ENCODE measurements at regions not wholly inside any gene's neighbourhood (a gene's known extent, or its start where the extent isn't known, plus 50 kb on each side); places are given as distances from the start of the nearest gene placed in this dataset.

DNA sequence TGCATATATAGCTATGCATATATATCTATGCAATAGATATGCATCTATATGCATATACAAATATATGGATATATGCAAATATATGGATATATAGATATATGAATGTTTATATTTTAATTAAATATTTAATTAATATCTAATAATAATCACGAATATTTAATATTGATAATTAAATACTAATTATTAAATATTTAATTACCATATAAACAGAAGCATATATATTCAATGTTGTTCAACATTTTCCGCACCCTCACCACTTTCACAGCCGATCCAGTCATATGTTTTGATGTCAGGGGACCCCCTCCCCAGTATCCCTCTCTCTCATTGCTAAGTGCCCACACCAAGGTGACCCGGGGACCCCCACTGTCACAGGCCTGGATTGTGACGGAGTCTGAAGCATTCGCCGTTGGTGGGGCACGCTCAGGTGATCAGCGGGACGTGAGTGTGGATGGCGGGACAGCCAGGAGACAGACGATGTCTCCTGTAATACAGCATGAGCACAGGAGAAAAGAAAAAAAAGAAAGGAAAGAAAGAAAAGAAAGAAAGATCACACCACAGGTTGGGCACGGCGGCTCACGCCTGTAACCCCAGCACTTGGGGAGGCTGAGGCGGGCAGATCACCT is 199.7 kb downstream of the CRLF2 start:
- BruUV-seq (replicated peaks), result no TSS peak
- no peaks in the 10 kb centered on the region for H3K4me1 ChIP-seq (ENCODE audit: insufficient read depth, low read length, poor library complexity, severe bottlenecking)
- TF ChIP-seq, protein P1, sequence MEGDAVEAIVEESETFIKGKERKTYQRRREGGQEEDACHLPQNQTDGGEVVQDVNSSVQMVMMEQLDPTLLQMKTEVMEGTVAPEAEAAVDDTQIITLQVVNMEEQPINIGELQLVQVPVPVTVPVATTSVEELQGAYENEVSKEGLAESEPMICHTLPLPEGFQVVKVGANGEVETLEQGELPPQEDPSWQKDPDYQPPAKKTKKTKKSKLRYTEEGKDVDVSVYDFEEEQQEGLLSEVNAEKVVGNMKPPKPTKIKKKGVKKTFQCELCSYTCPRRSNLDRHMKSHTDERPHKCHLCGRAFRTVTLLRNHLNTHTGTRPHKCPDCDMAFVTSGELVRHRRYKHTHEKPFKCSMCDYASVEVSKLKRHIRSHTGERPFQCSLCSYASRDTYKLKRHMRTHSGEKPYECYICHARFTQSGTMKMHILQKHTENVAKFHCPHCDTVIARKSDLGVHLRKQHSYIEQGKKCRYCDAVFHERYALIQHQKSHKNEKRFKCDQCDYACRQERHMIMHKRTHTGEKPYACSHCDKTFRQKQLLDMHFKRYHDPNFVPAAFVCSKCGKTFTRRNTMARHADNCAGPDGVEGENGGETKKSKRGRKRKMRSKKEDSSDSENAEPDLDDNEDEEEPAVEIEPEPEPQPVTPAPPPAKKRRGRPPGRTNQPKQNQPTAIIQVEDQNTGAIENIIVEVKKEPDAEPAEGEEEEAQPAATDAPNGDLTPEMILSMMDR (conservative IDR thresholded peaks at IDR 0.05; ENCODE audit: low read depth, low read length), result no peak
- no peak for TF ChIP-seq EZH2 (IDR thresholded peaks at IDR 0.05; ENCODE audit: borderline replicate concordance, low read depth, low read length, poor library complexity, severe bottlenecking)

DNA sequence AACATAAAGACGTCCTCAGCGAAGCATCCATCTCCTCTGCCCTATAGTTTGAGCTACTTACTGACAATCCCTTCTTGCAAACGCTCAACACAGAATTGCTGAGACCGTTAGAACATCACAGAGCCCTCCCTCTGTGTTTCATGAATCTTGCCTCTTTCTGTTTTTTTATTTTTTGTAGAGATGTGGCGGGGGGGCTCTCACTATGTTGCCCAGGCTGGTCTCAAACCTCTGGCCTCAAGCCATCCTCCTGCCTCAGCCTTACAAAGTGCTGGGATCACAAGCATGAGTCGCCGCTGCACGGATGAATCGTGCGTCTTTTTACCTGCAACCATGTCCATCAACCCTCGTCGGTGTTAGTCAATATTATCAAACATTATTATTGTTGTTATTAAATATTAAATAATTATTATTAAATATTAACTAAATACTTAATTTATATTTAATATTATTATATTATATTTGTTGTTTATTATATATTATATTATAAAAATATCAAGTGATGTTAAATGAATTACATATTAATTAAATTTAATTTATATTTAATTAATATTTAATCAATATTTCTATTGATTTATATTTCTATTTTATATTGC is 200.7 kb downstream of the CRLF2 start:
- BruUV-seq (replicated peaks), result no TSS peak
- H3K4me1 ChIP-seq (ENCODE audit: insufficient read depth, low read length, poor library complexity, severe bottlenecking), result no peaks in the 10 kb centered on the region
- no peak overlapping the region for H3K27ac ChIP-seq (ENCODE audit: low read depth, low read length, poor library complexity, severe bottlenecking)
- ChIA-PET POLR2A (ENCODE audit: low non-redundant PET) (no interaction called here), CTCF (no interaction called here)
- H3K36me3 ChIP-seq (ENCODE audit: insufficient read depth, low read length, poor library complexity, severe bottlenecking), result no peaks in the 10 kb centered on the region
- no peak overlapping the region for H3K4me3 ChIP-seq (ENCODE audit: low read depth, low read length, poor library complexity, severe bottlenecking)
- intact Hi-C loops (cut with micrococcal nuclease; ENCODE audit: unreplicated experiment), result no loop called here
- H3K27me3 ChIP-seq (replicated peaks; ENCODE audit: insufficient read depth, low read depth, low read length, poor library complexity), result no peaks in the 10 kb centered on the region
- H3K9me3 ChIP-seq (ENCODE audit: low read depth, low read length, poor library complexity, severe bottlenecking), result no peaks in the 10 kb centered on the region
- TF ChIP-seq EZH2 (IDR thresholded peaks at IDR 0.05; ENCODE audit: borderline replicate concordance, low read depth, low read length, poor library complexity, severe bottlenecking), result no peak
- TF ChIP-seq, protein P1 (conservative IDR thresholded peaks at IDR 0.05; ENCODE audit: low read depth, low read length), result no peak
- DNase-seq (ENCODE audit: low spot score), result peak; percentile 4

More for the DNA sequence above, 199.7 kb downstream of the CRLF2 start:
- no peak for DNase-seq (ENCODE audit: low spot score)
- intact Hi-C loops (cut with micrococcal nuclease; ENCODE audit: unreplicated experiment), result no loop called here
- Histone ChIP-seq H3K27ac (ENCODE audit: low read depth, low read length, poor library complexity, severe bottlenecking) (no peak overlapping the region), H3K4me3 (ENCODE audit: low read depth, low read length, poor library complexity, severe bottlenecking) (no peak overlapping the region), H3K27me3 (replicated peaks; ENCODE audit: insufficient read depth, low read depth, low read length, poor library complexity) (no peaks in the 10 kb centered on the region), H3K9me3 (ENCODE audit: low read depth, low read length, poor library complexity, severe bottlenecking) (no peaks in the 10 kb centered on the region), H3K36me3 (ENCODE audit: insufficient read depth, low read length, poor library complexity, severe bottlenecking) (no peaks in the 10 kb centered on the region)
- CTCF ChIA-PET, result no interaction called here
- POLR2A ChIA-PET (ENCODE audit: low non-redundant PET), result no interaction called here

DNA sequence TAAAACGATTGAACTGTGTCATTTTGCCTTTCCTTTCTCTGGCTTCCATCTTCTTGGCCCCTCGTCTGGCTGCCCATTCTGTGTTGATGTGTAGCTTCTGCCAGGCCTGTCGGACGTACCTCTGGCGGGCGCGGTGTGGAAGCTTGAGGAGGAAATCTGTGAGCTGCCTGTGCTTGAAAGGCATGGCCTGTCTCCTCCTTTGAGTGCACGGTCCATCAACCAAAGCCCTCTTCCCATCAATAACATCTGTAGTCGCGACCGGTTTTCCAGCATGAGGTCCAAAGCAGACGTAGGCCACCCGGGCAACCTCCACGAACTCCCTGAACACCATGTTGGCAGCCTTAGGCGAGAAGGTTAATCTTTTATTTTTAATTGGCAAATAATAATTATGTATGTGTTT is 202.7 kb downstream of the CRLF2 start:
- POLR2A ChIA-PET (ENCODE audit: low non-redundant PET), result no interaction called here
- H3K27me3 ChIP-seq (replicated peaks; ENCODE audit: insufficient read depth, low read depth, low read length, poor library complexity), result no peaks in the 10 kb centered on the region
- no peaks in the 10 kb centered on the region for H3K4me1 ChIP-seq (ENCODE audit: insufficient read depth, low read length, poor library complexity, severe bottlenecking)
- intact Hi-C loops (cut with micrococcal nuclease; ENCODE audit: unreplicated experiment), result no loop called here
- no peak overlapping the region for H3K27ac ChIP-seq (ENCODE audit: low read depth, low read length, poor library complexity, severe bottlenecking)
- CTCF ChIA-PET, result no interaction called here
- TF ChIP-seq, protein P1 (conservative IDR thresholded peaks at IDR 0.05; ENCODE audit: low read depth, low read length), result no peak
- TF ChIP-seq EZH2 (IDR thresholded peaks at IDR 0.05; ENCODE audit: borderline replicate concordance, low read depth, low read length, poor library complexity, severe bottlenecking), result no peak
- H3K36me3 ChIP-seq (ENCODE audit: insufficient read depth, low read length, poor library complexity, severe bottlenecking), result no peaks in the 10 kb centered on the region
- no TSS peak for BruUV-seq (replicated peaks)
- no peak overlapping the region for H3K4me3 ChIP-seq (ENCODE audit: low read depth, low read length, poor library complexity, severe bottlenecking)
- no peak for DNase-seq (ENCODE audit: low spot score)
- H3K9me3 ChIP-seq (ENCODE audit: low read depth, low read length, poor library complexity, severe bottlenecking), result no peaks in the 10 kb centered on the region

All from A673 (cell line).